Prostate gland (tissue), 2 donors: ENCODE measurements at regions not wholly inside any gene's neighbourhood (a gene's known extent, or its start where the extent isn't known, plus 50 kb on each side); places are given as distances from the start of the nearest gene placed in this dataset.

Experiments
- POLR2A ChIP-seq: fragments of 450-650 bp; IDR thresholded peaks from one replicate; pipeline ENCODE4 v1.6.1; 2016; ENCODE audit warnings: antibody characterized with exemption, mild to moderate bottlenecking
- POLR2AphosphoS5 ChIP-seq: sonication (generic); formaldehyde crosslinking; IDR thresholded peaks from one replicate; pipeline ENCODE4 v1.6.1; 2017; ENCODE audit warnings: antibody characterized with exemption
- TF ChIP-seq, protein P1 (sequence below), 4 experiments: fragments of 200-600 bp in 2 of 4; fragments of 450-650 bp in 2 of 4; sonication (generic) in 2 of 4; IDR thresholded peaks; 1 replicate in 3 of 4; 2 replicates in 1 of 4; pipeline ENCODE4 v1.5.1; 2016 to 2019; ENCODE audit warnings: antibody characterized with exemption in 4 of 4, mild to moderate bottlenecking in 2 of 4, moderate library complexity in 2 of 4

GRCh38 chr6:129959358-129959930, 58.9 kb upstream of the L3MBTL3 start:
- TF ChIP-seq, protein P1, sequence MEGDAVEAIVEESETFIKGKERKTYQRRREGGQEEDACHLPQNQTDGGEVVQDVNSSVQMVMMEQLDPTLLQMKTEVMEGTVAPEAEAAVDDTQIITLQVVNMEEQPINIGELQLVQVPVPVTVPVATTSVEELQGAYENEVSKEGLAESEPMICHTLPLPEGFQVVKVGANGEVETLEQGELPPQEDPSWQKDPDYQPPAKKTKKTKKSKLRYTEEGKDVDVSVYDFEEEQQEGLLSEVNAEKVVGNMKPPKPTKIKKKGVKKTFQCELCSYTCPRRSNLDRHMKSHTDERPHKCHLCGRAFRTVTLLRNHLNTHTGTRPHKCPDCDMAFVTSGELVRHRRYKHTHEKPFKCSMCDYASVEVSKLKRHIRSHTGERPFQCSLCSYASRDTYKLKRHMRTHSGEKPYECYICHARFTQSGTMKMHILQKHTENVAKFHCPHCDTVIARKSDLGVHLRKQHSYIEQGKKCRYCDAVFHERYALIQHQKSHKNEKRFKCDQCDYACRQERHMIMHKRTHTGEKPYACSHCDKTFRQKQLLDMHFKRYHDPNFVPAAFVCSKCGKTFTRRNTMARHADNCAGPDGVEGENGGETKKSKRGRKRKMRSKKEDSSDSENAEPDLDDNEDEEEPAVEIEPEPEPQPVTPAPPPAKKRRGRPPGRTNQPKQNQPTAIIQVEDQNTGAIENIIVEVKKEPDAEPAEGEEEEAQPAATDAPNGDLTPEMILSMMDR (IDR thresholded peaks at IDR 0.05): no peak
- TF ChIP-seq POLR2A: no peak
- no peak for TF ChIP-seq POLR2AphosphoS5
